SK-N-SH (cell line): ENCODE measurements at regions not wholly inside any gene's neighbourhood (a gene's known extent, or its start where the extent isn't known, plus 50 kb on each side); places are given as distances from the start of the nearest gene placed in this dataset.

Experiments used
- CHD2 ChIP-seq: fragments of 150-350 bp; IDR thresholded peaks from 2 replicates; pipeline ENCODE4 v1.6.1; 2018; ENCODE audit warnings: low read length; ENCODE audit not compliant: partially characterized antibody
- CTCF ChIP-seq: fragments of 200-600 bp; sonication (generic); IDR thresholded peaks from 2 replicates; pipeline ENCODE4 v1.6.1; 2017; ENCODE audit warnings: antibody characterized with exemption, mild to moderate bottlenecking, moderate library complexity
- MAX ChIP-seq: IDR thresholded peaks from 2 replicates; pipeline ENCODE4 v1.4.0; 2012; ENCODE audit warnings: low read depth
- NRF1 ChIP-seq: IDR thresholded peaks from 2 replicates; pipeline ENCODE4 v1.6.1; 2012; ENCODE audit warnings: low read depth, mild to moderate bottlenecking, low read length
- POLR2AphosphoS5 ChIP-seq: IDR thresholded peaks from 2 replicates; pipeline ENCODE4 v1.6.1; 2012; ENCODE audit warnings: low read depth, low read length

- TF ChIP-seq CTCF (no peak), MAX (no peak), NRF1 (no peak), POLR2AphosphoS5 (no peak), CHD2 (no peak)
Observed at GRCh38 chr2:47728551-47728950, 54.4 kb upstream of the MSH6 start.
